Activated CD4-positive, alpha-beta memory T cell treated with anti-CD3 and anti-CD28 coated beads for 36 hours (primary cell): ENCODE measurements at regions not wholly inside any gene's neighbourhood (a gene's known extent, or its start where the extent isn't known, plus 50 kb on each side); places are given as distances from the start of the nearest gene placed in this dataset.

ENCODE experiments used
- CTCF ChIA-PET: fragments of 350-600 bp; sonication (Branson Sonifier 250); formaldehyde crosslinking; loops from one replicate; lab custom pipeline; 2021; ENCODE audit warnings: antibody characterized with exemption, inconsistent platforms; lab: Charles Lee
- POLR2A ChIA-PET: fragments of 350-600 bp; sonication (Branson Sonifier 250); formaldehyde crosslinking; loops from one replicate; lab custom pipeline; 2021; ENCODE audit warnings: antibody characterized with exemption; lab: Charles Lee
- DNase-seq: peaks from one replicate; pipeline ENCODE4 v3.0.0-alpha.2; 2020
- H3K27ac Mint-ChIP-seq: one replicate; pipeline ENCODE4 v1.8.0; 2021; ENCODE audit warnings: mixed read lengths
- H3K27me3 Mint-ChIP-seq: one replicate; pipeline ENCODE4 v1.8.0; 2021; ENCODE audit warnings: mixed read lengths
- H3K36me3 Mint-ChIP-seq: one replicate; pipeline ENCODE4 v1.8.0; 2021; ENCODE audit warnings: mixed read lengths
- H3K4me1 Mint-ChIP-seq: one replicate; pipeline ENCODE4 v1.8.0; 2021; ENCODE audit warnings: low read depth, mixed read lengths
- H3K4me3 Mint-ChIP-seq: one replicate; pipeline ENCODE4 v1.8.0; 2021; ENCODE audit warnings: mild to moderate bottlenecking, mixed read lengths
- H3K9me3 Mint-ChIP-seq: one replicate; pipeline ENCODE4 v1.8.0; 2021; ENCODE audit warnings: mixed read lengths
- intact Hi-C: fragments of 100-400 bp; cut with micrococcal nuclease; formaldehyde crosslinking; loops from one replicate; pipeline ENCODE4 v1.15.1; 2023

GRCh38 chr2:18178736-18179349 lies 300.4 kb downstream of the KCNS3 start:
- POLR2A ChIA-PET, result no interaction called here
- Mint-ChIP-seq H3K27ac (no peak overlapping the region), H3K4me1 (no peaks in the 10 kb centered on the region), H3K9me3 (no peaks in the 10 kb centered on the region), H3K4me3 (no peak overlapping the region), H3K27me3 (peaks cover 7% of the 10 kb centered on the region), H3K36me3 (no peaks in the 10 kb centered on the region)
- peak; percentile 13 for DNase-seq
- CTCF ChIA-PET, result interaction anchor here (0.6 to 1.2 kb wide), 7 partner anchors 11 to 1200 kb away, joined by 3 to 5 read pairs (median 3); no protein-coding TSS in a partner anchor
- intact Hi-C loops, result loop anchor here (1.0 to 5.0 kb wide), 2 partner anchors 199 to 532 kb away; no protein-coding TSS in a partner anchor

- Mint-ChIP-seq H3K9me3 (no peaks in the 10 kb centered on the region), H3K27ac (no peak overlapping the region), H3K36me3 (no peaks in the 10 kb centered on the region), H3K4me1 (no peaks in the 10 kb centered on the region), H3K4me3 (no peak overlapping the region), H3K27me3 (peaks cover 5% of the 10 kb centered on the region)
- intact Hi-C loops, result loop anchor here (5.0 kb wide), 1 partner anchor 529 kb away; no protein-coding TSS in a partner anchor
- DNase-seq, result no peak
- ChIA-PET POLR2A (no interaction called here), CTCF (no interaction called here)
Observed at GRCh38 chr2:18176679-18177215, 298.3 kb downstream of the KCNS3 start.

- no peak for DNase-seq
- ChIA-PET POLR2A (no interaction called here), CTCF (interaction anchor here (0.9 kb wide), 1 partner anchor 23 kb away, joined by 3 read pairs; no protein-coding TSS in a partner anchor)
- intact Hi-C loops, result no loop called here
- H3K9me3 Mint-ChIP-seq, result no peaks in the 10 kb centered on the region
- no peaks in the 10 kb centered on the region for H3K36me3 Mint-ChIP-seq
- H3K4me1 Mint-ChIP-seq, result no peaks in the 10 kb centered on the region
- H3K27ac Mint-ChIP-seq, result no peak overlapping the region
- no peak overlapping the region for H3K4me3 Mint-ChIP-seq
- H3K27me3 Mint-ChIP-seq, result peaks cover 2% of the 10 kb centered on the region
Observed at GRCh38 chr2:18172607-18173006, 294.1 kb downstream of the KCNS3 start.

GRCh38 chr2:18171191-18172139 lies 293.0 kb downstream of the KCNS3 start:
- POLR2A ChIA-PET, result no interaction called here
- DNase-seq, result no peak
- H3K9me3 Mint-ChIP-seq, result no peaks in the 10 kb centered on the region
- no peak overlapping the region for H3K27ac Mint-ChIP-seq
- peaks cover 2% of the 10 kb centered on the region for H3K27me3 Mint-ChIP-seq
- H3K4me1 Mint-ChIP-seq, result no peaks in the 10 kb centered on the region
- CTCF ChIA-PET, result no interaction called here
- H3K36me3 Mint-ChIP-seq, result no peaks in the 10 kb centered on the region
- intact Hi-C loops, result no loop called here
- no peak overlapping the region for H3K4me3 Mint-ChIP-seq

GRCh38 chr2:18170642-18171041 lies 292.2 kb downstream of the KCNS3 start:
- no peaks in the 10 kb centered on the region for H3K9me3 Mint-ChIP-seq
- DNase-seq, result no peak
- no peaks in the 10 kb centered on the region for H3K36me3 Mint-ChIP-seq
- intact Hi-C loops, result no loop called here
- POLR2A ChIA-PET, result no interaction called here
- peaks cover 2% of the 10 kb centered on the region for H3K27me3 Mint-ChIP-seq
- H3K4me3 Mint-ChIP-seq, result no peak overlapping the region
- CTCF ChIA-PET, result no interaction called here
- H3K27ac Mint-ChIP-seq, result no peak overlapping the region
- H3K4me1 Mint-ChIP-seq, result no peaks in the 10 kb centered on the region

GRCh38 chr2:18169893-18170175 lies 291.4 kb downstream of the KCNS3 start:
- no peaks in the 10 kb centered on the region for H3K9me3 Mint-ChIP-seq
- H3K4me1 Mint-ChIP-seq, result no peaks in the 10 kb centered on the region
- no peaks in the 10 kb centered on the region for H3K36me3 Mint-ChIP-seq
- peaks cover 2% of the 10 kb centered on the region for H3K27me3 Mint-ChIP-seq
- no peak overlapping the region for H3K27ac Mint-ChIP-seq
- H3K4me3 Mint-ChIP-seq, result no peak overlapping the region
- intact Hi-C loops, result no loop called here
- POLR2A ChIA-PET, result no interaction called here
- no peak for DNase-seq
- CTCF ChIA-PET, result no interaction called here

GRCh38 chr2:18169121-18169892 lies 290.8 kb downstream of the KCNS3 start:
- intact Hi-C loops, result no loop called here
- POLR2A ChIA-PET, result no interaction called here
- Mint-ChIP-seq H3K4me3 (no peak overlapping the region), H3K27me3 (peaks cover 2% of the 10 kb centered on the region), H3K36me3 (no peaks in the 10 kb centered on the region), H3K27ac (no peak overlapping the region), H3K9me3 (no peaks in the 10 kb centered on the region), H3K4me1 (no peaks in the 10 kb centered on the region)
- CTCF ChIA-PET, result no interaction called here
- DNase-seq, result no peak

- CTCF ChIA-PET, result interaction anchor here (1.2 kb wide), 1 partner anchor 11 kb away, joined by 5 read pairs; no protein-coding TSS in a partner anchor
- intact Hi-C loops, result no loop called here
Observed at GRCh38 chr2:18167871-18168270, 289.4 kb downstream of the KCNS3 start.

GRCh38 chr2:18161681-18162080 lies 283.2 kb downstream of the KCNS3 start:
- H3K4me1 Mint-ChIP-seq, result no peaks in the 10 kb centered on the region
- H3K9me3 Mint-ChIP-seq, result no peaks in the 10 kb centered on the region
- no peak for DNase-seq
- H3K4me3 Mint-ChIP-seq, result no peak overlapping the region
- POLR2A ChIA-PET, result no interaction called here
- CTCF ChIA-PET, result no interaction called here
- H3K27me3 Mint-ChIP-seq, result no peaks in the 10 kb centered on the region
- no peak overlapping the region for H3K27ac Mint-ChIP-seq
- intact Hi-C loops, result no loop called here
- H3K36me3 Mint-ChIP-seq, result no peaks in the 10 kb centered on the region

More at GRCh38 chr2:18167871-18168270, 289.4 kb downstream of the KCNS3 start:
- Mint-ChIP-seq H3K9me3 (no peaks in the 10 kb centered on the region), H3K4me1 (no peaks in the 10 kb centered on the region), H3K36me3 (no peaks in the 10 kb centered on the region), H3K27me3 (peaks cover 2% of the 10 kb centered on the region), H3K27ac (no peak overlapping the region), H3K4me3 (no peak overlapping the region)
- POLR2A ChIA-PET, result no interaction called here
- DNase-seq, result no peak

GRCh38 chr2:18159896-18160295 lies 281.4 kb downstream of the KCNS3 start:
- no peak for DNase-seq
- CTCF ChIA-PET, result interaction anchor here (2.3 kb wide), 1 partner anchor 10 kb away, joined by 8 read pairs; no protein-coding TSS in a partner anchor

GRCh38 chr2:18156421-18156820 lies 278.0 kb downstream of the KCNS3 start:
- DNase-seq, result no peak
- intact Hi-C loops, result no loop called here
- H3K27me3 Mint-ChIP-seq, result peaks cover 2% of the 10 kb centered on the region
- ChIA-PET POLR2A (no interaction called here), CTCF (interaction anchor here (1.1 kb wide), 1 partner anchor 12 kb away, joined by 3 read pairs; no protein-coding TSS in a partner anchor)
- no peaks in the 10 kb centered on the region for H3K4me1 Mint-ChIP-seq
- no peak overlapping the region for H3K27ac Mint-ChIP-seq
- H3K36me3 Mint-ChIP-seq, result no peaks in the 10 kb centered on the region
- H3K9me3 Mint-ChIP-seq, result no peaks in the 10 kb centered on the region
- H3K4me3 Mint-ChIP-seq, result no peak overlapping the region

More at GRCh38 chr2:18159896-18160295, 281.4 kb downstream of the KCNS3 start:
- H3K4me1 Mint-ChIP-seq, result no peaks in the 10 kb centered on the region
- H3K36me3 Mint-ChIP-seq, result no peaks in the 10 kb centered on the region
- no peak overlapping the region for H3K4me3 Mint-ChIP-seq
- intact Hi-C loops, result no loop called here
- peaks cover 2% of the 10 kb centered on the region for H3K27me3 Mint-ChIP-seq
- H3K9me3 Mint-ChIP-seq, result no peaks in the 10 kb centered on the region
- H3K27ac Mint-ChIP-seq, result no peak overlapping the region
- POLR2A ChIA-PET, result no interaction called here
